PC-3 (cell line): ENCODE measurements at regions not wholly inside any gene's neighbourhood (a gene's known extent, or its start where the extent isn't known, plus 50 kb on each side); places are given as distances from the start of the nearest gene placed in this dataset.

Experiments
- ATAC-seq: fragments of 200-7000 bp; cut with Tn5 transposase; 2 replicates; pipeline ENCODE4 v1.9.1; 2020; ENCODE audit warnings: mild to moderate bottlenecking, moderate library complexity
- BruUV-seq: library from RNA; stranded (reverse); fragments of 400-500 nt; replicated peaks from 2 replicates; lab custom pipeline; 2021; lab: Mats Ljungman, UMichigan
- CTCF ChIA-PET: fragments of 300-600 bp; sonication (Branson Sonifier 250); formaldehyde crosslinking; loops from one replicate; lab custom pipeline; 2022; ENCODE audit warnings: antibody characterized with exemption; lab: Charles Lee
- POLR2A ChIA-PET: fragments of 300-600 bp; sonication (Branson Sonifier 250); formaldehyde crosslinking; loops from one replicate; lab custom pipeline; 2022; ENCODE audit warnings: antibody characterized with exemption; ENCODE audit not compliant: unreplicated experiment; lab: Charles Lee
- DNase-seq: peaks from one replicate; pipeline ENCODE4 v3.0.0-alpha.2; 2015
- H2AFZ ChIP-seq: fragments of 300-600 bp; sonication (generic); 2 replicates; pipeline ENCODE4 v1.6.0; 2016; ENCODE audit warnings: antibody characterized with exemption, low read length
- H3F3A ChIP-seq: fragments of 300-600 bp; sonication (generic); one replicate; pipeline ENCODE4 v1.6.0; 2017; ENCODE audit warnings: antibody characterized with exemption, low read length, control low read depth, mild to moderate bottlenecking; ENCODE audit not compliant: unreplicated experiment
- H3K27ac ChIP-seq: fragments of 300-600 bp; sonication (generic); 2 replicates; pipeline ENCODE4 v1.5.1; 2016; ENCODE audit warnings: mild to moderate bottlenecking, low read length
- H3K27me3 ChIP-seq: fragments of 300-600 bp; sonication (generic); 2 replicates; pipeline ENCODE4 v1.6.1; 2016; ENCODE audit warnings: low read length, mixed read lengths
- H3K36me3 ChIP-seq: fragments of 300-600 bp; sonication (generic); 2 replicates; pipeline ENCODE4 v1.6.1; 2016; ENCODE audit warnings: low read depth, mixed run types, low read length, mixed read lengths
- H3K4me1 ChIP-seq: fragments of 300-600 bp; sonication (generic); 2 replicates; pipeline ENCODE4 v1.5.1; 2016; ENCODE audit warnings: low read length; ENCODE audit not compliant: insufficient read depth
- H3K4me2 ChIP-seq: fragments of 300-600 bp; sonication (generic); 2 replicates; pipeline ENCODE4 v1.6.0; 2016; ENCODE audit warnings: low read length
- H3K4me3 ChIP-seq: fragments of 300-600 bp; sonication (generic); 2 replicates; pipeline ENCODE4 v1.5.1; 2016; ENCODE audit warnings: mild to moderate bottlenecking, low read length, mixed read lengths
- H3K79me2 ChIP-seq: fragments of 300-600 bp; sonication (generic); 2 replicates; pipeline ENCODE4 v1.6.1; 2017; ENCODE audit warnings: low read length, mixed read lengths
- H3K9ac ChIP-seq: fragments of 300-600 bp; sonication (generic); 2 replicates; pipeline ENCODE4 v1.6.0; 2016; ENCODE audit warnings: mild to moderate bottlenecking, low read length
- H3K9me2 ChIP-seq: fragments of 300-600 bp; sonication (generic); replicated peaks from 2 replicates; pipeline ENCODE4 v1.6.1; 2016; ENCODE audit warnings: mixed run types, low read length, mixed read lengths
- H3K9me3 ChIP-seq: fragments of 300-600 bp; sonication (generic); 2 replicates; pipeline ENCODE4 v1.6.1; 2016; ENCODE audit warnings: low read length, mixed read lengths
- H4K20me1 ChIP-seq: fragments of 300-600 bp; sonication (generic); 2 replicates; pipeline ENCODE4 v1.6.1; 2016; ENCODE audit warnings: low read length, mixed read lengths
- CTCF ChIP-seq: fragments of 300-600 bp; sonication (generic); conservative IDR thresholded peaks from 2 replicates; pipeline ENCODE4 v1.5.1; 2017; ENCODE audit warnings: antibody characterized with exemption, low read depth, mild to moderate bottlenecking, low read length
- EZH2 ChIP-seq: fragments of 300-600 bp; sonication (generic); IDR thresholded peaks from one replicate; pipeline ENCODE4 v1.6.1; 2017; ENCODE audit warnings: antibody characterized with exemption, mild to moderate bottlenecking, low read length; ENCODE audit not compliant: unreplicated experiment
- EZH2phosphoT487 ChIP-seq: fragments of 300-600 bp; sonication (generic); IDR thresholded peaks from 2 replicates; pipeline ENCODE4 v1.6.1; 2018; ENCODE audit warnings: mild to moderate bottlenecking, antibody characterized with exemption, low read length, borderline replicate concordance
- intact Hi-C: fragments of 100-400 bp; cut with micrococcal nuclease; formaldehyde crosslinking; loops from 2 replicates; pipeline ENCODE4 v1.9.0; 2023

- ATAC-seq (no peak), DNase-seq (no peak)
- Histone ChIP-seq H3K36me3 (no peaks in the 10 kb centered on the region), H3K27ac (no peak overlapping the region), H3K9me3 (no peaks in the 10 kb centered on the region), H2AFZ (no peak overlapping the region), H3K9ac (no peak overlapping the region), H4K20me1 (no peaks in the 10 kb centered on the region), H3K4me2 (no peak overlapping the region), H3K9me2 (no peaks in the 10 kb centered on the region), H3F3A (no peaks in the 10 kb centered on the region), H3K4me3 (no peak overlapping the region), H3K4me1 (no peaks in the 10 kb centered on the region), H3K27me3 (peaks cover 25% of the 10 kb centered on the region), H3K79me2 (no peaks in the 10 kb centered on the region)
- ChIA-PET CTCF (no interaction called here), POLR2A (no interaction called here)
- TF ChIP-seq EZH2phosphoT487 (no peak), CTCF (no peak), EZH2 (no peak)
- no TSS peak for BruUV-seq
- intact Hi-C loops, result no loop called here
Observed at GRCh38 chr18:73959352-73959751, 188.3 kb downstream of the FBXO15 start.

- no peak for DNase-seq
- TF ChIP-seq EZH2phosphoT487, result no peak
- no peak for TF ChIP-seq EZH2
- no peak for TF ChIP-seq CTCF
- H4K20me1 ChIP-seq, result no peaks in the 10 kb centered on the region
- no peak overlapping the region for H3K4me3 ChIP-seq
- peaks cover 31% of the 10 kb centered on the region for H3K27me3 ChIP-seq
- intact Hi-C loops, result no loop called here
- no peak overlapping the region for H2AFZ ChIP-seq
- no peak overlapping the region for H3K9ac ChIP-seq
- no peaks in the 10 kb centered on the region for H3K36me3 ChIP-seq
- CTCF ChIA-PET, result no interaction called here
- no peak overlapping the region for H3K27ac ChIP-seq
- H3K4me2 ChIP-seq, result no peak overlapping the region
- no peaks in the 10 kb centered on the region for H3F3A ChIP-seq
- H3K9me3 ChIP-seq, result no peaks in the 10 kb centered on the region
- BruUV-seq, result no TSS peak
- POLR2A ChIA-PET, result no interaction called here
- H3K4me1 ChIP-seq, result no peaks in the 10 kb centered on the region
- no peaks in the 10 kb centered on the region for H3K9me2 ChIP-seq
- no peak for ATAC-seq
- H3K79me2 ChIP-seq, result no peaks in the 10 kb centered on the region
Observed at GRCh38 chr18:73954268-73954667, 193.4 kb downstream of the FBXO15 start.

DNA sequence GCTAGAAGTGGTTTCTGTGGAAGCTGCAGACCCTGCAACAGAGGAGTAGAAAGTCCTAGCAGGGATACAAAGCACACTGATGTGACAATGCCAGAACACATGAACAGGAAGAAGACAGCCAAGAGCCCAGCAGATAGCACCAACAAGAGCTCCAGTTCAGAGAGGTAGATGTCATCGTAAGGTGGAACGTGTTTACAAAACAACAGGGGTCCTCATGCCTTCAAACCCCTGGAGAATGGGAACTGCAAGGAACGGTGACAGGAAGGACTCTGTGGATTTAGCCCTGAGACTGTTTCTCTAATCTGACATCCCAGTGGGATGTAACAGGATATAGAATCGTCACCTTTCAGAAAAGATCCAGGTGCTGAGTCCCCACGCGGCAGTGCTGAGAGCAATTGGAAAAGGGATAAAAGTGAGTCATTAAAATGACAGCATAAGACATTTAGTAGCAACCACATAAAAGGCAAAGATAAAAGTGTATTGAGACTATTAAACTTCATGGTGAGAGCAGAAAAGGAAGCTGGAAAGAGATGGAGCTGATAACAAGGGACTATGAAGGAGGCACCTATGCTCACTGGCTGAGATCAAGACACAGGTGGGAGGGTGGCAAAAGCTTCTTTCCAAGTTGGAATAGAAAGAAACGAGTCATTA, 195.2 kb downstream of the FBXO15 start:
- DNase-seq, result peak; percentile 7
- ATAC-seq, result no peak
- ChIA-PET CTCF (no interaction called here), POLR2A (no interaction called here)
- TF ChIP-seq EZH2phosphoT487 (no peak), CTCF (no peak), EZH2 (no peak)
- Histone ChIP-seq H3K27ac (no peak overlapping the region), H3K9me2 (no peaks in the 10 kb centered on the region), H3K27me3 (peaks cover 22% of the 10 kb centered on the region), H3K4me2 (no peak overlapping the region), H3F3A (no peaks in the 10 kb centered on the region), H3K9ac (no peak overlapping the region), H3K4me3 (no peak overlapping the region), H4K20me1 (no peaks in the 10 kb centered on the region), H3K4me1 (no peaks in the 10 kb centered on the region), H3K36me3 (no peaks in the 10 kb centered on the region), H2AFZ (no peak overlapping the region), H3K79me2 (no peaks in the 10 kb centered on the region), H3K9me3 (no peaks in the 10 kb centered on the region)
- intact Hi-C loops, result no loop called here
- no TSS peak for BruUV-seq
